H1 (cell line): ENCODE measurements at regions not wholly inside any gene's neighbourhood (a gene's known extent, or its start where the extent isn't known, plus 50 kb on each side); places are given as distances from the start of the nearest gene placed in this dataset.

Experiments used
- ATF2 ChIP-seq: IDR thresholded peaks from 2 replicates; pipeline ENCODE4 v1.6.1; 2012; ENCODE audit warnings: low read length, inconsistent platforms
- GABPA ChIP-seq: IDR thresholded peaks from 2 replicates; pipeline ENCODE4 v1.6.1; 2011; ENCODE audit warnings: mild to moderate bottlenecking, low read length, moderate library complexity, borderline replicate concordance; ENCODE audit not compliant: insufficient read depth

GRCh38 chr2:52862801-52863200 is 904.8 kb upstream of the CHAC2 start (continued):
- no peak for TF ChIP-seq GABPA
- TF ChIP-seq ATF2, result no peak
